ENCODE measurements at regions not wholly inside any gene's neighbourhood (a gene's known extent, or its start where the extent isn't known, plus 50 kb on each side); places are given as distances from the start of the nearest gene placed in this dataset.
"Not testable (repeated sequence)": the region's sequence is repeated elsewhere in the genome, so short reads cannot be mapped to it uniquely, and the experiment has no call there.

GRCh38 chr3:115402651-115403050, 220.7 kb upstream of the GAP43 start:
- Mint-ChIP-seq H3K27me3 (ENCODE audit: low read depth) (peaks cover 2% of the 10 kb centered on the region), H3K4me1 (ENCODE audit: low read depth) (no peaks in the 10 kb centered on the region), H3K36me3 (ENCODE audit: insufficient read depth) (no peaks in the 10 kb centered on the region), H3K9me3 (no peaks in the 10 kb centered on the region), H3K4me3 (no peak overlapping the region)
- DNase-seq (no peak), ATAC-seq (no peak)

GRCh38 chr3:115403786-115404185, 219.5 kb upstream of the GAP43 start:
- peaks cover 2% of the 10 kb centered on the region for H3K27me3 Mint-ChIP-seq (ENCODE audit: low read depth)
- H3K4me1 Mint-ChIP-seq (ENCODE audit: low read depth): no peaks in the 10 kb centered on the region
- DNase-seq (no peak), ATAC-seq (no peak)
- no peaks in the 10 kb centered on the region for H3K36me3 Mint-ChIP-seq (ENCODE audit: insufficient read depth)
- no peak overlapping the region for H3K4me3 Mint-ChIP-seq
- H3K9me3 Mint-ChIP-seq: no peaks in the 10 kb centered on the region

GRCh38 chr3:115409596-115409995, 213.7 kb upstream of the GAP43 start:
- ATAC-seq: no peak
- DNase-seq: no peak
- no peaks in the 10 kb centered on the region for H3K27me3 Mint-ChIP-seq (ENCODE audit: low read depth)
- no peaks in the 10 kb centered on the region for H3K4me1 Mint-ChIP-seq (ENCODE audit: low read depth)
- no peaks in the 10 kb centered on the region for H3K9me3 Mint-ChIP-seq
- H3K36me3 Mint-ChIP-seq (ENCODE audit: insufficient read depth): no peaks in the 10 kb centered on the region
- no peak overlapping the region for H3K4me3 Mint-ChIP-seq

GRCh38 chr3:115414610-115415009, 208.7 kb upstream of the GAP43 start:
- H3K4me1 Mint-ChIP-seq (ENCODE audit: low read depth); ATAC-seq; H3K4me3 Mint-ChIP-seq; H3K27me3 Mint-ChIP-seq (ENCODE audit: low read depth); H3K9me3 Mint-ChIP-seq; DNase-seq; H3K36me3 Mint-ChIP-seq (ENCODE audit: insufficient read depth): not testable (repeated sequence)

GRCh38 chr3:115415246-115415996, 207.9 kb upstream of the GAP43 start:
- Mint-ChIP-seq H3K27me3 (ENCODE audit: low read depth) (no peaks in the 10 kb centered on the region), H3K4me3 (no peak overlapping the region), H3K36me3 (ENCODE audit: insufficient read depth) (no peaks in the 10 kb centered on the region), H3K4me1 (ENCODE audit: low read depth) (peaks cover 5% of the 10 kb centered on the region), H3K9me3 (no peaks in the 10 kb centered on the region)
- DNase-seq (no peak), ATAC-seq (no peak)

- H3K36me3 Mint-ChIP-seq (ENCODE audit: insufficient read depth): no peaks in the 10 kb centered on the region
- peaks cover 5% of the 10 kb centered on the region for H3K4me1 Mint-ChIP-seq (ENCODE audit: low read depth)
- ATAC-seq (no peak), DNase-seq (no peak)
- H3K9me3 Mint-ChIP-seq: no peaks in the 10 kb centered on the region
- no peak overlapping the region for H3K4me3 Mint-ChIP-seq
- H3K27me3 Mint-ChIP-seq (ENCODE audit: low read depth): no peaks in the 10 kb centered on the region
These were observed 204.7 kb upstream of the GAP43 start for GRCh38 chr3:115418583-115418982.

GRCh38 chr3:115420086-115420485, 203.2 kb upstream of the GAP43 start:
- no peaks in the 10 kb centered on the region for H3K27me3 Mint-ChIP-seq (ENCODE audit: low read depth)
- no peaks in the 10 kb centered on the region for H3K36me3 Mint-ChIP-seq (ENCODE audit: insufficient read depth)
- peaks cover 5% of the 10 kb centered on the region for H3K4me1 Mint-ChIP-seq (ENCODE audit: low read depth)
- DNase-seq: no peak
- no peak overlapping the region for H3K4me3 Mint-ChIP-seq
- H3K9me3 Mint-ChIP-seq: no peaks in the 10 kb centered on the region
- ATAC-seq: no peak

GRCh38 chr3:115423170-115423569, 200.1 kb upstream of the GAP43 start:
- Mint-ChIP-seq H3K36me3 (ENCODE audit: insufficient read depth) (no peaks in the 10 kb centered on the region), H3K9me3 (no peaks in the 10 kb centered on the region), H3K27me3 (ENCODE audit: low read depth) (no peaks in the 10 kb centered on the region), H3K4me1 (ENCODE audit: low read depth) (peaks cover 5% of the 10 kb centered on the region), H3K4me3 (no peak overlapping the region)
- ATAC-seq (no peak), DNase-seq (no peak)

- Mint-ChIP-seq H3K4me3 (no peak overlapping the region), H3K4me1 (ENCODE audit: low read depth) (no peaks in the 10 kb centered on the region), H3K36me3 (ENCODE audit: insufficient read depth) (no peaks in the 10 kb centered on the region), H3K9me3 (no peaks in the 10 kb centered on the region), H3K27me3 (ENCODE audit: low read depth) (no peaks in the 10 kb centered on the region)
- ATAC-seq (no peak), DNase-seq (no peak)
These were observed 194.5 kb upstream of the GAP43 start for GRCh38 chr3:115428841-115429240.

GRCh38 chr3:115436767-115437301, 186.5 kb upstream of the GAP43 start:
- no peak for DNase-seq
- H3K9me3 Mint-ChIP-seq: no peaks in the 10 kb centered on the region
- no peaks in the 10 kb centered on the region for H3K27me3 Mint-ChIP-seq (ENCODE audit: low read depth)
- H3K36me3 Mint-ChIP-seq (ENCODE audit: insufficient read depth): no peaks in the 10 kb centered on the region
- no peak for ATAC-seq
- no peaks in the 10 kb centered on the region for H3K4me1 Mint-ChIP-seq (ENCODE audit: low read depth)
- no peak overlapping the region for H3K4me3 Mint-ChIP-seq

GRCh38 chr3:115438799-115439198, 184.5 kb upstream of the GAP43 start:
- Mint-ChIP-seq H3K4me3 (no peak overlapping the region), H3K27me3 (ENCODE audit: low read depth) (no peaks in the 10 kb centered on the region), H3K9me3 (no peaks in the 10 kb centered on the region), H3K4me1 (ENCODE audit: low read depth) (no peaks in the 10 kb centered on the region), H3K36me3 (ENCODE audit: insufficient read depth) (no peaks in the 10 kb centered on the region)
- ATAC-seq: no peak
- no peak for DNase-seq

- no peak for ATAC-seq
- no peaks in the 10 kb centered on the region for H3K27me3 Mint-ChIP-seq (ENCODE audit: low read depth)
- no peaks in the 10 kb centered on the region for H3K9me3 Mint-ChIP-seq
- H3K4me1 Mint-ChIP-seq (ENCODE audit: low read depth): no peaks in the 10 kb centered on the region
- no peaks in the 10 kb centered on the region for H3K36me3 Mint-ChIP-seq (ENCODE audit: insufficient read depth)
- H3K4me3 Mint-ChIP-seq: no peak overlapping the region
- no peak for DNase-seq
These were observed 177.8 kb upstream of the GAP43 start for GRCh38 chr3:115445559-115445958.

GRCh38 chr3:115448851-115449250, 174.5 kb upstream of the GAP43 start:
- Mint-ChIP-seq H3K36me3 (ENCODE audit: insufficient read depth) (no peaks in the 10 kb centered on the region), H3K9me3 (no peaks in the 10 kb centered on the region), H3K4me1 (ENCODE audit: low read depth) (no peaks in the 10 kb centered on the region), H3K4me3 (no peak overlapping the region), H3K27me3 (ENCODE audit: low read depth) (no peaks in the 10 kb centered on the region)
- DNase-seq (no peak), ATAC-seq (no peak)

- Mint-ChIP-seq H3K27me3 (ENCODE audit: low read depth) (no peaks in the 10 kb centered on the region), H3K36me3 (ENCODE audit: insufficient read depth) (no peaks in the 10 kb centered on the region), H3K9me3 (peaks cover 6% of the 10 kb centered on the region), H3K4me1 (ENCODE audit: low read depth) (no peaks in the 10 kb centered on the region), H3K4me3 (no peak overlapping the region)
- no peak for ATAC-seq
- DNase-seq: no peak
These were observed 173.3 kb upstream of the GAP43 start for GRCh38 chr3:115450036-115450435.

- H3K9me3 Mint-ChIP-seq: no peaks in the 10 kb centered on the region
- ATAC-seq: no peak
- DNase-seq: no peak
- H3K4me1 Mint-ChIP-seq (ENCODE audit: low read depth): no peaks in the 10 kb centered on the region
- peaks cover 4% of the 10 kb centered on the region for H3K27me3 Mint-ChIP-seq (ENCODE audit: low read depth)
- peaks cover 1% of the 10 kb centered on the region for H3K36me3 Mint-ChIP-seq (ENCODE audit: insufficient read depth)
- no peak overlapping the region for H3K4me3 Mint-ChIP-seq
These were observed 159.3 kb upstream of the GAP43 start for GRCh38 chr3:115464036-115464435.
